Activated T-cell treated with anti-CD3 and anti-CD28 coated beads, Interleukin-2, amount 50 U/mL, for 72 hours (primary cell): ENCODE measurements at regions not wholly inside any gene's neighbourhood (a gene's known extent, or its start where the extent isn't known, plus 50 kb on each side); places are given as distances from the start of the nearest gene placed in this dataset.
"Not testable (repeated sequence)": the region's sequence is repeated elsewhere in the genome, so short reads cannot be mapped to it uniquely, and the experiment has no call there.

Source experiments
- ATAC-seq, 2 donors: fragments of 150-1000 bp; cut with Tn5 transposase; replicated peaks in 1 of 2; 2 replicates each; pipeline ENCODE4 v1.10.0; 2021; ENCODE audit warnings: moderate library complexity in 2 of 2, mild to moderate bottlenecking in 1 of 2
- DNase-seq, 2 donors: peaks; one replicate each; pipeline ENCODE4 v3.0.0; 2021 to 2022; ENCODE audit warnings: mixed read lengths in 1 of 2
- H3K27ac Mint-ChIP-seq: one replicate; pipeline ENCODE4 v1.8.0; 2022; ENCODE audit warnings: mild to moderate bottlenecking, moderate library complexity, mixed read lengths
- H3K27me3 Mint-ChIP-seq: one replicate; pipeline ENCODE4 v1.8.0; 2022; ENCODE audit warnings: low read depth, mixed read lengths
- H3K36me3 Mint-ChIP-seq, 2 donors: one replicate each; pipeline ENCODE4 v1.8.0; 2022; ENCODE audit warnings: mixed read lengths in 2 of 2, mild to moderate bottlenecking in 1 of 2; ENCODE audit not compliant: insufficient read depth in 2 of 2
- H3K4me1 Mint-ChIP-seq: one replicate; pipeline ENCODE4 v1.8.0; 2022; ENCODE audit warnings: low read depth, mixed read lengths
- H3K4me3 Mint-ChIP-seq, 2 donors: one replicate each; pipeline ENCODE4 v1.8.0; 2022; ENCODE audit warnings: mild to moderate bottlenecking in 2 of 2, mixed read lengths in 2 of 2, moderate library complexity in 2 of 2
- H3K9me3 Mint-ChIP-seq, 2 donors: one replicate each; pipeline ENCODE4 v1.8.0; 2022; ENCODE audit warnings: mixed read lengths in 2 of 2

DNA sequence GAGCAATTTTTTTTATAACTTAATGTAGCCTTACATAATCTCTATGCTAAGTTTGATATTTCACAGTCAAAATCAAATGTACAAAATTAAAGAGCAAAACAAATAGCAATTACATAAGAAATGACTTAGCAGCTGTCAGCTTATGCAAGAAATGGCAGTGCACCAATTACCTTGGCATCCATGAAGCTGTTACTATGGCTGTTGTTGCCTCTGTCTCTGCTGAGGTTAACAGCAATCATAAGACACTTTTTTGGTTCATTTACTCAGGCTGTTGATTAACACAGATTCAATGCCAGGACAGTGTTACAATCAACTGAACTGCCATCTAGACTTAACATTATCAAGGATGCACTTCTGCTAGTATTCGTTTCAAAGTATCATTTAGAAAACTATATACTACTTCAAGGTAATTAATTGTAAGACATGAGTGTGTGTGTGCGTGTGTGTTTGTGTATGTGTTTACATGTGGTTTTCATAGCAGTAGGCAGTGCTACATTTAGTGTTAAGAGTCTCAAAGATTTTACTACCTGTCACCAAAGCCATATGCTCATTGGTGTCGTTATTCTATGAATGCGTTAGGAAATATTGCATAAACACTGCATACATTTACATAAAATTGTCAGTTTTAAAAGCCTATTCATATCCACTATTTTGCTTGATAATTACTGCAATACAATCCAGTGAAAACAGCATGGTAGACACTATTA is 1084.2 kb upstream of the COX7C start:
- no peak for ATAC-seq

DNA sequence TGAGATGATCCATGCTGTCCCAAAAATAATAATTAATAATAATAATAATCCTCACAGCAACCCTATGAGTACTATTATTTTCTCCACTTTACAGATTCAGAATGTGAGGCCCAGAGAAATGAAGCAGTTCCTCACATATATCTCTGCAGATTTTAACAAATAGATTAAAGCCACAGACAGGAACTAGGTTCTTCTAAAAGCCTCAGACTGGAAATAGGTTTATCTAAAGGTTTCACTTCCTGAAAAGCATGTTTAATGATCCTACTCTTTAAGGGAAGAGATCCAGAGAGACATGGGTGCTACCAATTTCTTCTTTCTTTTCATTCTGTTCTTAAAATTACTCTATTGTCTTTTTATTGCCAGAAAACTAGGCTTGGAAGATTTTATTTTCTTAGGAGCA is 1079.4 kb upstream of the COX7C start:
- peaks cover 1 to 2% of the 10 kb centered on the region in 2 donors for H3K9me3 Mint-ChIP-seq

More for the DNA sequence above, 1084.2 kb upstream of the COX7C start:
- Mint-ChIP-seq H3K27me3 (no peaks in the 10 kb centered on the region), H3K27ac (no peak overlapping the region), H3K9me3 (peaks cover 1 to 6% of the 10 kb centered on the region in 2 donors), H3K4me1 (no peaks in the 10 kb centered on the region), H3K4me3 (no peak overlapping the region), H3K36me3 (no peaks in the 10 kb centered on the region)
- no peak for DNase-seq

DNA sequence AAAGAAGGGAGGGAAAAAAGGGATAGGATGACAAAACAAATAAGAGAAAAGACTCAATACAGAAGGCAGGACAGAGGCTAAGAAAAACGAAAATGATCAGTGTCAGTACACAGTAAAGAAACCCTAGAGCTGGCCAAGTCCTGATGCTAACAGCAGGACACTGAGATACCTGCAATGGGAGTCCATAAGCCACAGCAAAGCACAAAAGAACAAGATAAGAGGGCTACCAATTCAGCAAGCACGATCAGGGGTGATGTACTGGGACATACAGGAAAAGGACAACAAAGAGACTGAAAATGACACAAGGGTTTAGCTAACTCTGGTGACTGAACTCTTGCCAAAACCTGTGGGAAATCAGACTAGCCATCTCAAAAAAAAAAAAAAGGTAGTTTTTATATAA is 1072.6 kb upstream of the COX7C start:
- Mint-ChIP-seq H3K9me3 (peaks cover 8 to 9% of the 10 kb centered on the region in 2 donors), H3K36me3 (no peaks in the 10 kb centered on the region), H3K4me3 (no peak overlapping the region), H3K4me1 (no peaks in the 10 kb centered on the region), H3K27me3 (no peaks in the 10 kb centered on the region), H3K27ac (no peak overlapping the region)
- DNase-seq (no peak), ATAC-seq (no peak)

More for the DNA sequence above, 1079.4 kb upstream of the COX7C start:
- H3K36me3 Mint-ChIP-seq: no peaks in the 10 kb centered on the region
- H3K4me1 Mint-ChIP-seq: no peaks in the 10 kb centered on the region
- DNase-seq (no peak), ATAC-seq (no peak)
- H3K4me3 Mint-ChIP-seq: no peak overlapping the region
- H3K27ac Mint-ChIP-seq: no peak overlapping the region
- H3K27me3 Mint-ChIP-seq: no peaks in the 10 kb centered on the region

DNA sequence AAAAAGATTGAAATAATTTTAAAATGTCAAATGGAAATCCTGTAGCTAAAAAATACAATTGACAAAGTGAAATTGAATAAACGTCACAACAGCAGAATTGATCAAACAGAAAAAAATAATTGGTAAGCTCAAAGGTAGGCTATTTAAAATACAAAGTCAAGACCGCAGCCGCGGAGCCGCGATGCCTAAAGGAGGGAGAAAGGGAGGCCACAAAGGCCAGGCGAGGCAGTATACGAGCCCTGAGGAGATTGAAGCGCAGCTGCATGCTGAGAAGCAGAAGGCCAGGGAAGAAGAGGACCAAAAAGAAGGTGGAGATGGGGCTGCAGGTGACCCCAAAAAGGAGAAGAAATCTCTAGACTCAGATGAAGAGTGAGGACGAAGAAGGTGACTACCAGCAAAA is 1068.5 kb upstream of the COX7C start:
- ATAC-seq (no peak), DNase-seq (no peak)
- no peak overlapping the region for H3K27ac Mint-ChIP-seq
- no peaks in the 10 kb centered on the region for H3K27me3 Mint-ChIP-seq
- no peaks in the 10 kb centered on the region for H3K4me1 Mint-ChIP-seq
- peaks cover 0 to 1% of the 10 kb centered on the region in 2 donors for H3K36me3 Mint-ChIP-seq
- H3K9me3 Mint-ChIP-seq: peaks cover 11 to 15% of the 10 kb centered on the region in 2 donors
- H3K4me3 Mint-ChIP-seq: no peak overlapping the region

- DNase-seq: no peak
- Mint-ChIP-seq H3K27ac (no peak overlapping the region), H3K36me3 (peaks cover 0 to 1% of the 10 kb centered on the region in 2 donors), H3K4me1 (no peaks in the 10 kb centered on the region), H3K9me3 (peaks cover 12 to 20% of the 10 kb centered on the region in 2 donors), H3K27me3 (no peaks in the 10 kb centered on the region), H3K4me3 (no peak overlapping the region)
- ATAC-seq: no peak
These were observed 1067.7 kb upstream of the COX7C start for GRCh38 chr5:85549836-85550599.

DNA sequence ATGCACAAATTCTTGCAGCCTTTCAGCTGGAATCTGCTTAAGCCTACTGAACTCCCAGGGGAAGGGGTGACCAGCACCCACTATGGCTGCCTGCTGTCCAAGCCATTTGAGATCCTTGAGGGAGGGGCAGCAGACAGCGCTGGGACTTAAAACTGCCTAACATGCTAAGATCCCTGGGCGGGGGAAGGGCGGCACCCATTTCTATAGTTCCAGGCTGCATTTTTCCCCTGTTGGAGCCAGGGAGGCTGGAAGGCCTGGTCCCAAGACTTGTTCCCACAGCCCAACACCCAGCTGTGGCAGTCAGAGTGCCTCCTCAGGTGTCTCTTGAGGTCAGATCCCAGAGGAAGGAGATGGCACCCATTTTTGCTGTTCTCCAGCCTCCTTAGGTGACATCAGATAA is 1061.3 kb upstream of the COX7C start:
- Mint-ChIP-seq H3K27me3 (no peaks in the 10 kb centered on the region), H3K9me3 (peaks cover 14 to 16% of the 10 kb centered on the region in 2 donors), H3K27ac (no peak overlapping the region), H3K36me3 (no peaks in the 10 kb centered on the region), H3K4me1 (no peaks in the 10 kb centered on the region), H3K4me3 (no peak overlapping the region)
- DNase-seq (no peak), ATAC-seq (no peak)

DNA sequence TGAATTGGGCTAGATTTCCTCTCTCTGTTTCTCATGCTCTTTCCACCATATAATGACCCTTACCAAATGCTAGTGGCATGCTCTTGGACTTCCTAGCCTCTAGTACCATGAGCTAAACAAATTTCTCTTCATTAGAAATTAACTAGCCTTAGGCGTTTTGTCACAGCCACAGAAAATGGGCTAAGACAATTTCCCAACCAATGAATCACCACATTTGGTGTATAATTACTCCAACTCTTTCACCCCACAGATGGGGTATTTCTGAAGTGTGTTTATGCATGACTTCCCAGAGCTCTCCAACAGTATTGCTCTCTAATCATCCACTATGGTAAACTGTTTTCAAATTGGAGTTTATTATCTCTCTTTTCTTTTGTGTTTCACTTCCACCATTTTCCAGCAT is 1041.1 kb upstream of the COX7C start:
- no peaks in the 10 kb centered on the region for H3K4me1 Mint-ChIP-seq
- no peak overlapping the region for H3K4me3 Mint-ChIP-seq
- no peaks in the 10 kb centered on the region for H3K27me3 Mint-ChIP-seq
- no peak for DNase-seq
- H3K9me3 Mint-ChIP-seq: peaks cover 1 to 5% of the 10 kb centered on the region in 2 donors
- H3K27ac Mint-ChIP-seq: no peak overlapping the region
- ATAC-seq: no peak
- no peaks in the 10 kb centered on the region for H3K36me3 Mint-ChIP-seq

DNA sequence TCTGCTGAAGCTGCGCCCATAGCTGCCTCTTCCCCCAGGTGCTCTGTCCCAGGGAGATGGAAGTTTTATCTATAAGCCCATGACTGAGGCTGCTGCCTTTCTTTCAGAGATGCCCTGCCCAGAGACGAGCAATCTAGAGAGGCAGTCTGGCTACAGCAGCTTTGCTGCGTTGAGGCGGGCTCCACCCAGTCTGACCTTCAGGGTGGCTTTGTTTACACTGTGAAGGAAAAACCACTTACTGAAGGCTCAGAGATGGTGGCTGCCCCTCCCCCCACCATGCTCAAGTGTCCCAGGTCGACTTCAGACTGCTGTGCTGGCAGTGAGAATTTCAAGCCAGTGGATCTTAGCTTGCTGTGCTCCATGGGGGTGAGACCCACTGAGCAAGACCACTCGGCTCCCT is 1029.9 kb upstream of the COX7C start:
- ATAC-seq, H3K4me3 Mint-ChIP-seq, H3K27me3 Mint-ChIP-seq, DNase-seq, H3K27ac Mint-ChIP-seq, H3K4me1 Mint-ChIP-seq, H3K36me3 Mint-ChIP-seq: not testable (repeated sequence)
- H3K9me3 Mint-ChIP-seq: peaks cover 20 to 22% of the 10 kb centered on the region in 2 donors

DNA sequence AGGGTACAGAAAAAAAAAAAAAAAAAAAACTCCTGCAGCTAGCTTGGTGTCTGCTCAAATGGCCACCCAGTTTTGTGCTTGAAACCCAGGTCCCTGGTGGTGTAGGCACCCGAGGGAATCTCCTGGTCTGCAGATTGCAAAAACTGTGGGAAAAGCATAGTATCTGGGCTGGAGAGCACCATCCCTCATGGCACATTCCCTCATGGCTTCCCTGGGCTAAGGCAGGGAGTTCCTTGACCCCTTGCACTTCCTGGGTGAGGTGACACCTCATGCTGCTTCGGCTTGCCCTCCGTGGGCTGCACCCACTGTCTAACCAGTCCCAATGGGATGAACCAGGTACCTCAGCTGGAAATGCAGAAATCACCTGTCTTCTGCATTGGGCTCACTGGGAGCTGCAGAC is 1029.5 kb upstream of the COX7C start:
- H3K36me3 Mint-ChIP-seq, H3K4me3 Mint-ChIP-seq, H3K4me1 Mint-ChIP-seq, ATAC-seq, H3K27me3 Mint-ChIP-seq, DNase-seq, H3K27ac Mint-ChIP-seq: not testable (repeated sequence)
- peaks cover 19 to 20% of the 10 kb centered on the region in 2 donors for H3K9me3 Mint-ChIP-seq

DNA sequence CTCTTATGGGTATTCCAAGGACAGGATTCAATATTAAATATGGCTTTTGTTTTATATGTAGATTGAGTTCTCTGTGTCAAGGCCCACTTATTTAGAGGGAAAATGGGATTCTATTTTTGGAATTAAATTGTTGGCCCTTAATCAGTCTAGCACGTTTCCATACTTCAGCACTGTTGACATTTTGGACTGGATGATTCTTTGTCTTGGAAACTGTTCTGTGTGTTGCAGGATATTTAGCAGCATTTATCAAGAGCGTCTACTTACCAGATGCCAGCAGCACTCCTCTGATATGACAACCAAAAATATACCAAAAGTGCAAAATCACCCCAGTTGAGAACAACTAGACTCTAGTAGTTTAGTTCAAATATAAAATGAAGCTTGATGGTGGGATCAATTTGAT is 1027.0 kb upstream of the COX7C start:
- H3K36me3 Mint-ChIP-seq: peaks cover 1 to 4% of the 10 kb centered on the region in 2 donors
- no peak for DNase-seq
- no peaks in the 10 kb centered on the region for H3K4me1 Mint-ChIP-seq
- no peak overlapping the region for H3K27ac Mint-ChIP-seq
- H3K27me3 Mint-ChIP-seq: no peaks in the 10 kb centered on the region
- no peak overlapping the region for H3K4me3 Mint-ChIP-seq
- no peak for ATAC-seq
- peaks cover 10 to 15% of the 10 kb centered on the region in 2 donors for H3K9me3 Mint-ChIP-seq

DNA sequence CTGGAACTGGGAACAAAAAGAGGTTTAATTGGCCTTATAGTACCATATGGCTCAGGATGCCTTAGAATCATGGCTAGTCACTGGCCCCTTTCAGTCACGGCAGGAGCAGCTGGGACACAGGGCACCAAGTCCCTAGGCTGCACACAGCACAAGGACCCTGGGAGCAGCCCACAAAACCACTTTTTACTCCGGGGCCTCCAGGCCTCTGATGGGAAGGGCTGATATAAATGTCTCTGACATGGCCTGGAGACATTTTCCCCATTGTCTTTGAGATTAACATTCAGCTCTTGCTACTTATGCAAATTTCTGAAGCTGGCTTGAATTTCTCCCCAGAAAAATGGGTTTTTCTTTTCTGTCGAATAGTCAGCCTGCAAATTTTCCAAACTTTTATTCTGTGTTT is 1026.4 kb upstream of the COX7C start:
- Mint-ChIP-seq H3K4me1 (no peaks in the 10 kb centered on the region), H3K27me3 (no peaks in the 10 kb centered on the region), H3K36me3 (peaks cover 1 to 4% of the 10 kb centered on the region in 2 donors), H3K9me3 (peaks cover 8 to 13% of the 10 kb centered on the region in 2 donors), H3K4me3 (no peak overlapping the region), H3K27ac (no peak overlapping the region)
- no peak for ATAC-seq
- DNase-seq: no peak

- Mint-ChIP-seq H3K4me3 (no peak overlapping the region), H3K36me3 (no peaks in the 10 kb centered on the region), H3K4me1 (no peaks in the 10 kb centered on the region), H3K9me3 (peaks cover 1% of the 10 kb centered on the region in 2 donors), H3K27me3 (no peaks in the 10 kb centered on the region), H3K27ac (no peak overlapping the region)
- DNase-seq (no peak), ATAC-seq (no peak)
These were observed 1014.9 kb upstream of the COX7C start for GRCh38 chr5:85602843-85603242.

GRCh38 chr5:85604378-85604777 is 1013.4 kb upstream of the COX7C start:
- H3K27me3 Mint-ChIP-seq: no peaks in the 10 kb centered on the region
- H3K4me3 Mint-ChIP-seq: no peak overlapping the region
- no peaks in the 10 kb centered on the region for H3K4me1 Mint-ChIP-seq
- H3K36me3 Mint-ChIP-seq: no peaks in the 10 kb centered on the region
- no peak for DNase-seq
- peaks cover 1% of the 10 kb centered on the region in 2 donors for H3K9me3 Mint-ChIP-seq
- no peak overlapping the region for H3K27ac Mint-ChIP-seq
- no peak for ATAC-seq
